Astrocyte (in vitro differentiated cells and primary cell): ENCODE measurements at regions not wholly inside any gene's neighbourhood (a gene's known extent, or its start where the extent isn't known, plus 50 kb on each side); places are given as distances from the start of the nearest gene placed in this dataset.

Experiments used
- DNase-seq: peaks from one replicate; pipeline ENCODE4 v3.0.0-alpha.2; 2010; ENCODE audit warnings: low read depth
- FAIRE-seq: peaks from 2 replicates; lab custom pipeline; 2011; peaks lifted over from hg19 to GRCh38; lab: Jason Lieb, UNC
- H2AFZ ChIP-seq: 2 replicates; pipeline ENCODE4 v1.6.0; 2012; ENCODE audit warnings: low read depth, low read length, inconsistent platforms
- H3K27ac ChIP-seq: 2 replicates; pipeline ENCODE4 v1.5.1; 2011; ENCODE audit warnings: low read depth, low read length, inconsistent platforms
- H3K27me3 ChIP-seq: 2 replicates; pipeline ENCODE4 v1.6.0; 2011; ENCODE audit warnings: low read length, inconsistent platforms; ENCODE audit not compliant: insufficient read depth
- H3K36me3 ChIP-seq: 2 replicates; pipeline ENCODE4 v1.5.1; 2011; ENCODE audit warnings: low read length, inconsistent platforms; ENCODE audit not compliant: insufficient read depth
- H3K4me1 ChIP-seq: 2 replicates; pipeline ENCODE4 v1.5.1; 2011; ENCODE audit warnings: low read length, inconsistent platforms; ENCODE audit not compliant: insufficient read depth
- H3K4me2 ChIP-seq: 2 replicates; pipeline ENCODE4 v1.6.0; 2012; ENCODE audit warnings: low read length, inconsistent platforms
- H3K4me3 ChIP-seq: 2 replicates; pipeline ENCODE4 v1.5.1; 2011; ENCODE audit warnings: low read depth, mild to moderate bottlenecking, low read length, inconsistent platforms; ENCODE audit not compliant: insufficient read depth
- H3K79me2 ChIP-seq: 2 replicates; pipeline ENCODE4 v1.6.0; 2012; ENCODE audit warnings: mild to moderate bottlenecking, low read length, inconsistent platforms; ENCODE audit not compliant: insufficient read depth
- H3K9ac ChIP-seq: 2 replicates; pipeline ENCODE4 v1.6.0; 2012; ENCODE audit warnings: mild to moderate bottlenecking, low read length, inconsistent platforms
- H3K9me3 ChIP-seq: 2 replicates; pipeline ENCODE4 v1.5.1; 2012; ENCODE audit warnings: low read depth, mild to moderate bottlenecking, low read length, inconsistent platforms; ENCODE audit not compliant: insufficient read depth
- H4K20me1 ChIP-seq: 2 replicates; pipeline ENCODE4 v1.6.0; 2012; ENCODE audit warnings: low read length, inconsistent platforms; ENCODE audit not compliant: insufficient read depth
- H3K27ac Mint-ChIP-seq: one replicate; pipeline ENCODE4 v1.8.0; 2021; ENCODE audit warnings: mild to moderate bottlenecking, mixed read lengths; ENCODE audit not compliant: unreplicated experiment
- H3K27me3 Mint-ChIP-seq: one replicate; pipeline ENCODE4 v1.8.0; 2021; ENCODE audit warnings: low read depth, mixed read lengths; ENCODE audit not compliant: unreplicated experiment
- H3K36me3 Mint-ChIP-seq: one replicate; pipeline ENCODE4 v1.8.0; 2021; ENCODE audit warnings: low read depth, mixed read lengths; ENCODE audit not compliant: unreplicated experiment
- H3K4me1 Mint-ChIP-seq: one replicate; pipeline ENCODE4 v1.8.0; 2021; ENCODE audit warnings: low read depth, mixed read lengths; ENCODE audit not compliant: unreplicated experiment
- H3K4me3 Mint-ChIP-seq: one replicate; pipeline ENCODE4 v1.8.0; 2021; ENCODE audit warnings: mild to moderate bottlenecking, moderate library complexity, mixed read lengths; ENCODE audit not compliant: unreplicated experiment
- H3K9me3 Mint-ChIP-seq: one replicate; pipeline ENCODE4 v1.8.0; 2021; ENCODE audit warnings: mild to moderate bottlenecking, mixed read lengths; ENCODE audit not compliant: unreplicated experiment
- EZH2 ChIP-seq: IDR thresholded peaks from 2 replicates; pipeline ENCODE4 v1.6.1; 2012; ENCODE audit warnings: mild to moderate bottlenecking, low read length, inconsistent platforms; ENCODE audit not compliant: insufficient read depth
- TF ChIP-seq, protein P1 (sequence below): IDR thresholded peaks from 2 replicates; pipeline ENCODE4 v1.5.1; 2011; ENCODE audit warnings: low read depth, mild to moderate bottlenecking, inconsistent platforms, low read length, moderate library complexity; ENCODE audit not compliant: insufficient read depth

- TF ChIP-seq, protein P1, sequence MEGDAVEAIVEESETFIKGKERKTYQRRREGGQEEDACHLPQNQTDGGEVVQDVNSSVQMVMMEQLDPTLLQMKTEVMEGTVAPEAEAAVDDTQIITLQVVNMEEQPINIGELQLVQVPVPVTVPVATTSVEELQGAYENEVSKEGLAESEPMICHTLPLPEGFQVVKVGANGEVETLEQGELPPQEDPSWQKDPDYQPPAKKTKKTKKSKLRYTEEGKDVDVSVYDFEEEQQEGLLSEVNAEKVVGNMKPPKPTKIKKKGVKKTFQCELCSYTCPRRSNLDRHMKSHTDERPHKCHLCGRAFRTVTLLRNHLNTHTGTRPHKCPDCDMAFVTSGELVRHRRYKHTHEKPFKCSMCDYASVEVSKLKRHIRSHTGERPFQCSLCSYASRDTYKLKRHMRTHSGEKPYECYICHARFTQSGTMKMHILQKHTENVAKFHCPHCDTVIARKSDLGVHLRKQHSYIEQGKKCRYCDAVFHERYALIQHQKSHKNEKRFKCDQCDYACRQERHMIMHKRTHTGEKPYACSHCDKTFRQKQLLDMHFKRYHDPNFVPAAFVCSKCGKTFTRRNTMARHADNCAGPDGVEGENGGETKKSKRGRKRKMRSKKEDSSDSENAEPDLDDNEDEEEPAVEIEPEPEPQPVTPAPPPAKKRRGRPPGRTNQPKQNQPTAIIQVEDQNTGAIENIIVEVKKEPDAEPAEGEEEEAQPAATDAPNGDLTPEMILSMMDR = no peak
- no peak for TF ChIP-seq EZH2
- DNase-seq (no peak), FAIRE-seq (no peak)
- Histone ChIP-seq H3K27ac (no peak overlapping the region), H2AFZ (no peak overlapping the region), H3K4me1 (no peaks in the 10 kb centered on the region), H3K9me3 (no peaks in the 10 kb centered on the region), H3K27me3 (no peaks in the 10 kb centered on the region), H3K9ac (no peak overlapping the region), H3K4me3 (no peak overlapping the region), H3K79me2 (no peaks in the 10 kb centered on the region), H4K20me1 (no peaks in the 10 kb centered on the region), H3K4me2 (no peak overlapping the region), H3K36me3 (no peaks in the 10 kb centered on the region)
- no peak overlapping the region for H3K27ac Mint-ChIP-seq
- H3K27me3 Mint-ChIP-seq = peaks cover 29% of the 10 kb centered on the region
- no peak overlapping the region for H3K4me3 Mint-ChIP-seq
- H3K4me1 Mint-ChIP-seq = peaks cover 6% of the 10 kb centered on the region
- H3K36me3 Mint-ChIP-seq = peaks cover 2% of the 10 kb centered on the region
- peaks cover 6% of the 10 kb centered on the region for H3K9me3 Mint-ChIP-seq
These were observed 56.4 kb upstream of the IYD start for GRCh38 chr6:150312395-150312794.

- Mint-ChIP-seq H3K4me3 (no peak overlapping the region), H3K36me3 (peaks cover 2% of the 10 kb centered on the region), H3K27me3 (peaks cover 33% of the 10 kb centered on the region), H3K9me3 (peaks cover 6% of the 10 kb centered on the region), H3K27ac (no peak overlapping the region), H3K4me1 (peaks cover 6% of the 10 kb centered on the region)
- FAIRE-seq = no peak
- Histone ChIP-seq H3K9me3 (no peaks in the 10 kb centered on the region), H3K9ac (no peak overlapping the region), H3K36me3 (no peaks in the 10 kb centered on the region), H3K79me2 (no peaks in the 10 kb centered on the region), H3K4me3 (no peak overlapping the region), H3K27me3 (no peaks in the 10 kb centered on the region), H3K4me1 (no peaks in the 10 kb centered on the region), H2AFZ (no peak overlapping the region), H3K27ac (no peak overlapping the region), H3K4me2 (no peak overlapping the region), H4K20me1 (no peaks in the 10 kb centered on the region)
- no peak for DNase-seq
- TF ChIP-seq, protein P1 = no peak
- no peak for TF ChIP-seq EZH2
These were observed 55.8 kb upstream of the IYD start for GRCh38 chr6:150312844-150313584.

DNA sequence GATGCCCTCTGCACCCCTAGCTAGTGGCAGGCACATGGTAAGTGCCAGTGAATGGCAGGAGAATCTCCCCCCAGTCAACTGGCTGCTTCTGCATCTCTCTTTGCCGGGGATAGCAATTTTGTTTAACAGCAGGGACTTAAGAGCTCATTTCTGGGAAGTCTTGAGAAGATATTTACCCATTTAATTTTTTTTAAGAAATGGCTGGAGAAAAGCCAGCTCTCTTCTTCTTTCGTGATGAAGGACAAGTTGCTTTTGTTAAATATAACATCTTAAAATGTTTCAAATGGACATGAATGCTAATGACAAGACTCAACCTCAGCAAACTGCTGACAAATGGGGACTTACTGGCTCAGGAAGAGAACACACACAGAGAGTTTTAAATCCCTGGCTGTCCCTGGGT lies 55.0 kb upstream of the IYD start:
- no peak for DNase-seq
- Mint-ChIP-seq H3K36me3 (peaks cover 2% of the 10 kb centered on the region), H3K9me3 (peaks cover 6% of the 10 kb centered on the region)

More for the DNA sequence above, 55.0 kb upstream of the IYD start:
- no peak overlapping the region for H3K4me3 Mint-ChIP-seq
- no peaks in the 10 kb centered on the region for H3K4me1 ChIP-seq
- no peaks in the 10 kb centered on the region for H3K36me3 ChIP-seq
- peaks cover 33% of the 10 kb centered on the region for H3K27me3 Mint-ChIP-seq
- peaks cover 6% of the 10 kb centered on the region for H3K4me1 Mint-ChIP-seq
- FAIRE-seq = no peak
- H2AFZ ChIP-seq = no peak overlapping the region
- no peak overlapping the region for H3K27ac ChIP-seq
- H3K4me3 ChIP-seq = no peak overlapping the region
- no peak overlapping the region for H3K27ac Mint-ChIP-seq
- no peak overlapping the region for H3K9ac ChIP-seq
- H3K9me3 ChIP-seq = no peaks in the 10 kb centered on the region
- no peaks in the 10 kb centered on the region for H4K20me1 ChIP-seq
- H3K27me3 ChIP-seq = no peaks in the 10 kb centered on the region
- H3K79me2 ChIP-seq = no peaks in the 10 kb centered on the region
- no peak overlapping the region for H3K4me2 ChIP-seq
- TF ChIP-seq, protein P1 = no peak
- TF ChIP-seq EZH2 = no peak
